Activated CD8-positive, alpha-beta T cell treated with anti-CD3 and anti-CD28 coated beads for 36 hours (primary cell): ENCODE measurements at regions not wholly inside any gene's neighbourhood (a gene's known extent, or its start where the extent isn't known, plus 50 kb on each side); places are given as distances from the start of the nearest gene placed in this dataset.

ENCODE experiments used
- ATAC-seq: fragments of 200-7000 bp; cut with Tn5 transposase; one replicate; pipeline ENCODE4 v1.10.0; 2021; ENCODE audit warnings: mild to moderate bottlenecking, moderate library complexity
- CTCF ChIA-PET: fragments of 350-600 bp; sonication (Branson Sonifier 250); formaldehyde crosslinking; loops from one replicate; lab custom pipeline; 2021; ENCODE audit warnings: antibody characterized with exemption; lab: Charles Lee
- POLR2A ChIA-PET: fragments of 350-600 bp; sonication (Branson Sonifier 250); formaldehyde crosslinking; loops from one replicate; lab custom pipeline; 2021; ENCODE audit warnings: antibody characterized with exemption; lab: Charles Lee
- DNase-seq: peaks from one replicate; pipeline ENCODE4 v3.0.0-alpha.2; 2020
- H3K27ac Mint-ChIP-seq: one replicate; pipeline ENCODE4 v1.8.0; 2021; ENCODE audit warnings: mild to moderate bottlenecking, mixed read lengths
- H3K27me3 Mint-ChIP-seq: one replicate; pipeline ENCODE4 v1.8.0; 2021; ENCODE audit warnings: mixed read lengths
- H3K36me3 Mint-ChIP-seq: one replicate; pipeline ENCODE4 v1.8.0; 2021; ENCODE audit warnings: low read depth, mixed read lengths
- H3K4me1 Mint-ChIP-seq: one replicate; pipeline ENCODE4 v1.8.0; 2021; ENCODE audit warnings: low read depth, mixed read lengths
- H3K4me3 Mint-ChIP-seq: one replicate; pipeline ENCODE4 v1.8.0; 2021; ENCODE audit warnings: mild to moderate bottlenecking, moderate library complexity, mixed read lengths
- H3K9me3 Mint-ChIP-seq: one replicate; pipeline ENCODE4 v1.8.0; 2021; ENCODE audit warnings: mixed read lengths
- intact Hi-C: fragments of 100-400 bp; cut with micrococcal nuclease; formaldehyde crosslinking; loops from one replicate; pipeline ENCODE4 v1.10.0; 2022
- TF ChIP-seq, protein P1 (sequence below): fragments of 200-600 bp; IDR thresholded peaks from one replicate; pipeline ENCODE4 v1.8.0; 2022; ENCODE audit warnings: antibody characterized with exemption, mild to moderate bottlenecking

DNA sequence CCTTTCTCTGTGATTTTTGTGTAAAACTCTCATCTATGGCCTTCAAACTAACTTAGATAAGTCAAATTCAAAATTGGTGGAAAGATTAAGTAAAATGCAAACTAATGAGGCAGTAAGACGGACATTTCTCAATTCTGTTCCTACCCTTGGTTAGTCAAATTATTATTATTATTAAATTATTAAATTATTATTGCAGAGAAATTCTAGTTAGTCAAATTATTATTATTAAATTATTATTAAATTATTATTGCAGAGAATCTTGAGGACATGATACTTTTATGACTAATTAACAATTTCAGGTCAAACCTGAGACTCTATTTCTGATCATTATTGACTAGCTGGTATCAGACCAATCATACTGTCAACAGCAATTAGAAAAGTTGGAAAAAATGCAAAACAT lies 845.0 kb upstream of the NECTIN3 start:
- intact Hi-C loops: no loop called here
- no peak for ATAC-seq
- Mint-ChIP-seq H3K9me3 (no peaks in the 10 kb centered on the region), H3K27me3 (no peaks in the 10 kb centered on the region), H3K36me3 (no peaks in the 10 kb centered on the region), H3K4me3 (no peak overlapping the region), H3K27ac (no peak overlapping the region), H3K4me1 (no peaks in the 10 kb centered on the region)
- CTCF ChIA-PET: no interaction called here
- POLR2A ChIA-PET: no interaction called here
- no peak for DNase-seq
- TF ChIP-seq, protein P1, sequence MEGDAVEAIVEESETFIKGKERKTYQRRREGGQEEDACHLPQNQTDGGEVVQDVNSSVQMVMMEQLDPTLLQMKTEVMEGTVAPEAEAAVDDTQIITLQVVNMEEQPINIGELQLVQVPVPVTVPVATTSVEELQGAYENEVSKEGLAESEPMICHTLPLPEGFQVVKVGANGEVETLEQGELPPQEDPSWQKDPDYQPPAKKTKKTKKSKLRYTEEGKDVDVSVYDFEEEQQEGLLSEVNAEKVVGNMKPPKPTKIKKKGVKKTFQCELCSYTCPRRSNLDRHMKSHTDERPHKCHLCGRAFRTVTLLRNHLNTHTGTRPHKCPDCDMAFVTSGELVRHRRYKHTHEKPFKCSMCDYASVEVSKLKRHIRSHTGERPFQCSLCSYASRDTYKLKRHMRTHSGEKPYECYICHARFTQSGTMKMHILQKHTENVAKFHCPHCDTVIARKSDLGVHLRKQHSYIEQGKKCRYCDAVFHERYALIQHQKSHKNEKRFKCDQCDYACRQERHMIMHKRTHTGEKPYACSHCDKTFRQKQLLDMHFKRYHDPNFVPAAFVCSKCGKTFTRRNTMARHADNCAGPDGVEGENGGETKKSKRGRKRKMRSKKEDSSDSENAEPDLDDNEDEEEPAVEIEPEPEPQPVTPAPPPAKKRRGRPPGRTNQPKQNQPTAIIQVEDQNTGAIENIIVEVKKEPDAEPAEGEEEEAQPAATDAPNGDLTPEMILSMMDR: no peak

DNA sequence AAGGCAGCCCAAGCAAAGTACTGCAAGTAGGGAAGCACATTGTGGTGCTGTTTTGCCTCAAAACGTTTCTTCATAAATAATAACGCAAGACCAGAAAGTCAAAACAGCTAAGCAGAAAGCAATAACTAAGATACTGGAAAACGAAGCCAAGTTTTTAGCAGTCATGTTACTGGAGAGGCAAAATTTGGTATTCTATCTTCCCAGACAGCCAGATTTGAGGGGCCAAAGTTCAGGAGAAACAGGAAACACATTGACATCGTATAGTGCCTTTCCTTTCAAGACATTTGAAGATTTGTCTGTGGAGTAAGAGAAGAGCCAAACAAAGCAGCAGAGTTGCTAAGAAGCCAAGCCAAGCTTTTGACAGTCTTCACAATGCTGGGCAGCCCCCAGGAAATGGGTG lies 843.6 kb upstream of the NECTIN3 start:
- no peak for DNase-seq
- Mint-ChIP-seq H3K4me1 (no peaks in the 10 kb centered on the region), H3K27ac (no peak overlapping the region), H3K27me3 (no peaks in the 10 kb centered on the region), H3K9me3 (no peaks in the 10 kb centered on the region), H3K4me3 (no peak overlapping the region), H3K36me3 (no peaks in the 10 kb centered on the region)
- POLR2A ChIA-PET: no interaction called here
- CTCF ChIA-PET: interaction anchor here (1.0 kb wide), 1 partner anchor 127 kb away, joined by 3 read pairs; no protein-coding TSS in a partner anchor
- TF ChIP-seq, protein P1: no peak
- no peak for ATAC-seq
- intact Hi-C loops: no loop called here

DNA sequence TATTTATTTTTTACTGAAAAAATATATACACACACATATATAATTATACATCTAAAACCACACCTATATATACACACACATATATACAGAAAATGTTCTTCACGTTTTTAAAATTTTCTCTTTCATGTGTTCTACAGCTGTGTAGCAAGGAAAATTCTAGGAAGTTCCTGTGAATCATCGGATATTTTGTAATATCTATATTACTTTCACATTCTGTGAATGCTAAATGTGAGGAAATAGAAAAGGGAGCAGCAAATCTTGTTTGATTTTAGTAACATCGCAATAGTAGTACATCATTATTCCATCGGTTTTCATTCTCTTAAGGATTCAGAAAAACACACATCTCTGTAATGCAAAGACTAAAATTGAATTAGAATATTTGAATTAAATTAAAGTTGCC lies 836.8 kb upstream of the NECTIN3 start:
- Mint-ChIP-seq H3K4me1 (no peaks in the 10 kb centered on the region), H3K27ac (no peak overlapping the region), H3K9me3 (no peaks in the 10 kb centered on the region), H3K36me3 (no peaks in the 10 kb centered on the region), H3K4me3 (no peak overlapping the region), H3K27me3 (peaks cover 5% of the 10 kb centered on the region)
- TF ChIP-seq, protein P1: no peak
- ChIA-PET CTCF (no interaction called here), POLR2A (no interaction called here)
- DNase-seq: no peak
- intact Hi-C loops: no loop called here
- ATAC-seq: no peak

DNA sequence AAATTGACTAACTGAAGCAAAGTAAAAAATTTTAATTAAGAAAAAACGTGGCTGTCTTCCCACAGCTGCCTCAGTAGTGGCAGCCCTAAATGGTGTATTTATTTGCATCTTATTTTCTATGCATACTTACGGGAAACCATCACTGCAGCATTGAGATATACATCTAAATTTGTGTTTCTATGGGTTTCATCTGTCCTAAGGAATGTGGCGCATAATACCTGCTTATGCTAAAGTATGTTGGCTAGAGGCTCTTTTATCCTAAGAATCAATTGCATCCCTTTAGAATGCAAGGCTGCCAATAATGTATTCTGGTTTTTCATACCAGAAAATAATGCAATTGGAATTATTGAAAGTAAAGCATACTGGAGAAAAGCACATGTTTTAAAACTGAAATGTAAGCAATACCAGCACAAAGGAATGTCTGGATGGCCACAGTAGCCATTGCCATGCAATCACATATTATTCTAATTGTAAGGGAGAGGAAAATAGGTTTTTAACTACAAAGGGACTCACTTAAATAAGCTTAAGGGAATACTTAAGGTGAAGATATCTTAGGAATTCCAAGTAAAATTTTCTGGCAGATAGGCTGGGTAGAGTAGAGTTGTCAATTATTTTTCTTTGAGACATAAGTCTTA lies 834.5 kb upstream of the NECTIN3 start:
- ATAC-seq (no peak), DNase-seq (no peak)
- TF ChIP-seq, protein P1: no peak
- intact Hi-C loops: no loop called here
- POLR2A ChIA-PET: no interaction called here
- CTCF ChIA-PET: no interaction called here
- Mint-ChIP-seq H3K27me3 (peaks cover 5% of the 10 kb centered on the region), H3K27ac (no peak overlapping the region), H3K4me1 (no peaks in the 10 kb centered on the region), H3K4me3 (no peak overlapping the region), H3K36me3 (no peaks in the 10 kb centered on the region), H3K9me3 (no peaks in the 10 kb centered on the region)

DNA sequence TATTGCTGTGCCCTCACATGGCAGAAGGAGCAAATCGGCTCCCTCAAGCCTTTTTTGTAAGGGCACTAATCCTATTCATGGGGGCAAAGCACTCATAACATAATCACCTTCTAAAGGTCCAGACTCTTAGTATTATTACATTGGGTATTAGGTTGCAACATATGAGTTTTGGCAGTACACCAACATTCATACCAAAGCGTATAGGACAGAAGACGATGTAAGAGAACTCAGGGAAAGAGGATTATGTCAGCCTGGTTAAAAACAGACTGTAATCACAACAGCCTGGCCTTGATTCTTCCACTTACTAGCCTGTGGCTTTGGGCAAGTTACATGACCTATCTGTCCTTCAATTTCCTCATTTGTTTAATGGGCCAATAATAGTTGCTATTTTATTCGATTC lies 828.5 kb upstream of the NECTIN3 start:
- intact Hi-C loops: no loop called here
- Mint-ChIP-seq H3K4me3 (no peak overlapping the region), H3K27ac (no peak overlapping the region), H3K27me3 (no peaks in the 10 kb centered on the region), H3K36me3 (no peaks in the 10 kb centered on the region), H3K4me1 (peaks cover 10% of the 10 kb centered on the region), H3K9me3 (no peaks in the 10 kb centered on the region)
- no peak for DNase-seq
- POLR2A ChIA-PET: no interaction called here
- CTCF ChIA-PET: no interaction called here
- TF ChIP-seq, protein P1: no peak
- ATAC-seq: no peak
